HG03354 (cell line): ENCODE measurements at regions not wholly inside any gene's neighbourhood (a gene's known extent, or its start where the extent isn't known, plus 50 kb on each side); places are given as distances from the start of the nearest gene placed in this dataset.
"Not testable (repeated sequence)": the region's sequence is repeated elsewhere in the genome, so short reads cannot be mapped to it uniquely, and the experiment has no call there.

ENCODE experiments used
- ATAC-seq: cut with Tn5 transposase; IDR thresholded peaks from one replicate; pipeline ENCODE4 v1.9.1; 2021; ENCODE audit warnings: mild to moderate bottlenecking; ENCODE audit not compliant: unreplicated experiment, poor library complexity, severe bottlenecking

DNA sequence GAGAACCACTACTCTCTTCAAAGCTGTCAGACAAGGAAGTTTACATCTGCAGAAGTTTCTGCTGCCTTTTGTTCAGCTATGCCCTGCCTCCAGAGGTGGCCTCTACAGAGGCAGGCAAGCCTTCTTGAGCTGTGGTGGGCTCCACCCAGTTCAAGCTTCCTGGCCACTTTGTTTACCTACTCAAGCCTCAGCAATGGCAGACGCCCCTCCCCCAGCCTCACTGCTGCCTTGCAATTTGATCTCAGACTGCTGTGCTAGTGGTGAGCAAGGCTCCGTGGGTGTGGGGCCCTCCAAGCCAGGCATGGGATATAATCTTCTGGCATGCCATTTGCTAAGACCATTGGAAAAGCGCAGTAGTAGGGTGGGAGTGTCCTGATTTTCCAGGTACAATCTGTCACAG, 144.0 kb downstream of the CCNG2 start:
- not testable (repeated sequence) for ATAC-seq

GRCh38 chr4:77305766-77306165, 148.8 kb downstream of the CCNG2 start:
- ATAC-seq, result no peak

- no peak for ATAC-seq
Observed at GRCh38 chr4:77306496-77306895, 149.5 kb downstream of the CCNG2 start.

DNA sequence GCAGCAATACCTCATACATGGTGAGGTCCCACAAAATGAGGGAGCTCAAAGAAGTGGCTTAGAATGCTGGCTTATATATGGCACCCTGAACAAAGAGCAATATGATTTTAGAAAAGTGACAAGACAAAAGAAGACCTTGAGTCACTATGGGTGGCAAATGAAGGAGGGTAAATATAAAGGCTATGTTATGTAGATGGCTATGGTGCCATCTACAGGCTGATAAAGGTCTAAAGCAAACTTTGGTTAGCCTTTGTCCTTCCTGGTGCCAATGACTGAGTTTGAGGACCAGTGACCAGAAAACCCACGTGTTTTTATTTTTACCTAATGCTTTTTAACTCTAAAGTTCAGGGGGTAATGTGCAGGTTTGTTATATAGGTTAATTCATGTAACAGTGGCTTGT, 151.8 kb downstream of the CCNG2 start:
- ATAC-seq, result no peak

DNA sequence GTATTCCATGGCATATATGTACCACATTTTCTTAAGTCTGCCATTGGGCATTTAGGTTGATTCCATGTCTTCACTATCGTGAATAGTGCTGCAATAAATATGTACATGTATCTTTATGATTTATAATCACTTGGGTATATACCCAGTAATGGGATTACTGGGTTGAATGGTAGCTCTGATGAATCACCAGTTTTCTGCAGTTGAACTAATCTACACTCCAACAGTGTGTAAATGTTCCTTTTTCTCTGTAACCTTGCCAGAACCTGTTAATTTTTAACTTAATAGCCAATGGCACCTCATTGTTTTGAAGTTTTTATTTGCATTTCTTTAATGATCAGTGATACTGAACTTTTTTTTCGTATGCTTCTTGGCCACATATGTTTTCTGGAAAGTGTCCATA, 152.5 kb downstream of the CCNG2 start:
- no peak for ATAC-seq

- no peak for ATAC-seq
Observed at GRCh38 chr4:77310931-77311330, 153.9 kb downstream of the CCNG2 start.

DNA sequence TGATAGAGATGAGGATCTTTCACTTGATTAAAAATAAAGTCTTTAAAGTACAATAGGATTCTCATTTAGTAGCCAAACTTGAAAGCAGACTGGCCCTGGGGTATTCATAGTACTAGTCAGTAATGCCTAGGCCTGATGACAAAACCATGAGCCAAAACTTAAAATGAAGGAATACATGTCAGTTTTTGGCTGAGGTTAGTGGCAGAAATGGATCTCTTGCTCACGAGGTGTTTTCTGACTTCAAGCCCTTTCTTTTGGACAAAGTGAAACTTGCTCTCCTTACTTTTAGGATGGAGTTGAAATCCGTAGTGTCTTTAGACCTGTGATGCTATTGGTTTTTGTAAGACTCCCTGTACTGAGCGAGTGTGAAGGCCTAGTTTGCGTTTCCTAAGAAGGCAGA, 157.7 kb downstream of the CCNG2 start:
- no peak for ATAC-seq

DNA sequence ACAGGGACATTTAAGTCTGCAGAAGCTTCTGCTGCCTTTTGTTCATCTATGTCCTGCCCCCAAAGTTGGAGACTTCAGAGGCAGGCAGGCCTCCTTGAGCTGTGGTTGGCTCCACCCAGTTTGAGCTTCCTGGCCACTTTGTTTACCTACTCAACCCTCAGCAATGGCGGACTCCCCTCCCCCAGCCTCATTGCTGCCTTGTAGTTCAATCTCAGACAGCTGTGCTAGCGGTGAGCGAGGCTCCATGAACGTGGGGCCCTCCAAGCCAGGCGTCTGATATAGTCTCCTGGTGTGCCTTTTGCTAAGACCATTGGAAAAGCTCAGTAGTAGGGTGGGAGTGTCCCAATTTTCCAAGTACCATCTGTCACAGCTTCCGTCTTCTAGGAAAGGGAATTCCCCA, 170.1 kb downstream of the CCNG2 start:
- no peak for ATAC-seq

DNA sequence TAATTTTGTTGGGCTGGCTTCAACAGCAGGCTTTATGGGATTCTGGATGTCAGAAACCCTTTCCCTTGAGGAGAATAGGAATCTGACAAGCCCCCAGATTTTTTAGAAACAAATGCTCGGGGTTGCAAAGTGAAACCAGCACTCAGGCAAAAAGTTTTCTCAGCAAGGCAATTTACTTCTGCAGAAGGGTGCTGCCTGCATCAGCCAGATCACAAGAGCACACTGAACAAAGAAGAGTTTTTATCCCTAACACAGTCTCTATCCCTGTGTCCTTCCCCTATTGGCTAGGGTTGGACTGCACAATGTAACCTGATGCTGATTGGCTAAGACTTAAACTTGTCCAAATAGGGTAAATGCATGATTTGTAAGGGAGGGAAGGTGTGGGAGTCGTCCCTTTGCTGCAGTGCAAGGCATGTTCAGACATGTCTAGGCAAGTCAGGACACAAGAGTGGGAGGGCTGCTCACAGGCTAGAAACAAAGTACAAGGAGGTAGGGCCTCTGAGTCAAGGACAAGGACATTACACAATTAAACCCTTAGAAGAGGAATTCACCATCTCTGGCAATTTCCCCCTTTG, 175.8 kb downstream of the CCNG2 start:
- no peak for ATAC-seq

- ATAC-seq, result no peak
Observed at GRCh38 chr4:77336411-77337142, 179.6 kb downstream of the CCNG2 start.

GRCh38 chr4:77342170-77342810, 185.3 kb downstream of the CCNG2 start:
- ATAC-seq, result no peak

- no peak for ATAC-seq
Observed at GRCh38 chr4:77344001-77344400, 187.0 kb downstream of the CCNG2 start.

DNA sequence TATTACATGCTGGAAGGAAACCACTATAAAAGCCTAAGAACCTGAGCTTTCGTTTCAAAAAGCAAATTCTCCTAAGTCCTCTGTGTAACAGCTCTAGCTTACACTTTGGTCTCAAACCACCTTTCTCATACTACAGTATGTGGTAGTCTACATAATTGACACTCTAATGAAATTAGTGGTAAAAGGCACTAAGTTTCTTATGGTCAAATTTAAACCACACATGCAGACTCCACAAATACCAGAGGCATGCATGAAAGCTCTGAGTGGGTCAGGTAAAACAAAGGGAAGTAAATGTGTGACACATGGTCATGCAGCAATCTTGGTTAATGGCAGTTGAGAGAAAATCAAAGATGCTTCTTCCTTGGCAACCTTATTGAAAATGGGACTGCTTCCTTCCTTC, 187.8 kb downstream of the CCNG2 start:
- ATAC-seq, result no peak

DNA sequence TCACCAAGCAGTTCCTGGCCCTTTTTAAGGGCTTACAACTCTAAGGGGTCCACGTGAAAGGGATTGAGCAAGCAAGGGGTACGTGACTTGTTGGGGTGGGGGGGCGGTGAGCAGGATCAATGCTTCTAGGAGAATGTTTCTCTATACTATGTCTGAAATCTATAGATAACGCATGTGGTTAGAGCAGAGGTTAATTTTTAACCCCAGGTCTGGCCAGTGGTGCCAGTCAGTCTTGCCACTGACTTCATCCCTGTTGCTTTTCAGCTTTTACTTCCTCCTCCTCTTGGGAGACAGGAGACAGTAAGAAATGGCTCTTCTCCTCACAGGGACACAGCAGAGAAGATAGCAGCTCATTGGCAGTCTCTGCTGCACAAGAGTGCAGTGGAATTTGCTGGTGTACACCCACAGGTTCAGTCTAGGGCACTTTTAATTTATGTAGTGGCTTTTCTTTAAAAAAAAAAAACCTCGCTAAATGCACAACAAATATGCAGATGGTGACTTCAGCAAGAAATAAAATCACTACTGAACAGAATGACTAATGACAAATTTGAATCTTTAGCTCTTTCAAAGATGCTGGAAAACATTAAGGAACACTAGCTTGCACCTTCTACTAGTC, 190.5 kb downstream of the CCNG2 start:
- peak; percentile 52 for ATAC-seq

- no peak for ATAC-seq
Observed at GRCh38 chr4:77348815-77349214, 191.8 kb downstream of the CCNG2 start.

- ATAC-seq, result no peak
Observed at GRCh38 chr4:77349364-77349763, 192.4 kb downstream of the CCNG2 start.

DNA sequence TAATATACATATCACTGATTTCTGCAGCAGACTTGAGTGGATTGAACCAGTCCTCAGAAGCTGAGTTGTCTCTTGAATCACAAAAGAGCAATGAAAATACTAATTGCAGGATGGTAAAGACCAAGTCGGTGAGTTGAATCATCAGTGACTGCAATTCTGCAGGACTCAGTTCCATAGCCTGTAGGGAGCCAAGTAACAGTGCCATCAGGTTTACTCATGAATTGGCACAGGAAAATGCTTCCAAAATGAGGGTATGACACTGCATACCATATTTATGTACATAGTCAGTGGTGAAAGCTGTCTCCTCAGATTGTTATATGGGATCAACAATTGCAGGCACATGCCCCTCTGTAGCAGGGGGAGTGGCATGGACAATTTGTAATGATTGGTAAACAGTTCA, 192.8 kb downstream of the CCNG2 start:
- no peak for ATAC-seq

GRCh38 chr4:77352192-77352591, 195.2 kb downstream of the CCNG2 start:
- ATAC-seq, result no peak

- peak; percentile 77 for ATAC-seq
Observed at GRCh38 chr4:77353724-77354315, 196.8 kb downstream of the CCNG2 start.

- ATAC-seq, result no peak
Observed at GRCh38 chr4:77354550-77354949, 197.5 kb downstream of the CCNG2 start.
